ENCODE measurements at regions not wholly inside any gene's neighbourhood (a gene's known extent, or its start where the extent isn't known, plus 50 kb on each side); places are given as distances from the start of the nearest gene placed in this dataset.

DNA sequence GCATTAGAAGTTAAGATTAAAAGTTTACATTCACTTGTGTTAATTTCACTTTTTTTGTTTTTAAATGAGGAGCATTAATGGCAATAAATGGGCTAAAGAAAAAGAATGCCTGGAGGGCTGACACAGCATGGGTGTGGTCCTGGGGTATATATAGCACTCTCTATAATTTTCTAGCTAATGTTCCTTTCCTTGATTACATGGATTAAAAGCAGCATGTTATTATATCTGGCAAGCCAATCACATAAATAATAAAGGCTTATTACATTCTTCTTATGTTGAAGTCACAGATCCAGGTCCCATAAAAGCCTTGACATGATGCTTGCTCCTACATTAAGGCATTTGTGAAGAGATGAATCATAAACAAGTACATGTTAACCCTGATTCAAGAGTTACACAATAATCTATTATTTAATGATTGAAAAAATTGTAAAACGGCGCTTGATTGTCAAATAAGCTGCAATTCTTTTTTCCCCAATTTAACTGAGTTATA lies 91.4 kb downstream of the LYPLAL1 start:
- H3K36me3 ChIP-seq (ENCODE audit: control insufficient read depth, insufficient read depth, low read length) = no peaks in the 10 kb centered on the region
- TF ChIP-seq EZH2 (IDR thresholded peaks at IDR 0.05; ENCODE audit: low read length, missing control alignments) = no peak
- TF ChIP-seq, protein P1, sequence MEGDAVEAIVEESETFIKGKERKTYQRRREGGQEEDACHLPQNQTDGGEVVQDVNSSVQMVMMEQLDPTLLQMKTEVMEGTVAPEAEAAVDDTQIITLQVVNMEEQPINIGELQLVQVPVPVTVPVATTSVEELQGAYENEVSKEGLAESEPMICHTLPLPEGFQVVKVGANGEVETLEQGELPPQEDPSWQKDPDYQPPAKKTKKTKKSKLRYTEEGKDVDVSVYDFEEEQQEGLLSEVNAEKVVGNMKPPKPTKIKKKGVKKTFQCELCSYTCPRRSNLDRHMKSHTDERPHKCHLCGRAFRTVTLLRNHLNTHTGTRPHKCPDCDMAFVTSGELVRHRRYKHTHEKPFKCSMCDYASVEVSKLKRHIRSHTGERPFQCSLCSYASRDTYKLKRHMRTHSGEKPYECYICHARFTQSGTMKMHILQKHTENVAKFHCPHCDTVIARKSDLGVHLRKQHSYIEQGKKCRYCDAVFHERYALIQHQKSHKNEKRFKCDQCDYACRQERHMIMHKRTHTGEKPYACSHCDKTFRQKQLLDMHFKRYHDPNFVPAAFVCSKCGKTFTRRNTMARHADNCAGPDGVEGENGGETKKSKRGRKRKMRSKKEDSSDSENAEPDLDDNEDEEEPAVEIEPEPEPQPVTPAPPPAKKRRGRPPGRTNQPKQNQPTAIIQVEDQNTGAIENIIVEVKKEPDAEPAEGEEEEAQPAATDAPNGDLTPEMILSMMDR (conservative IDR thresholded peaks at IDR 0.05 in 1 of 2, IDR thresholded peaks at IDR 0.05 in 1 of 2; ENCODE audit: low read depth in 1 of 2, low read length in 2 of 2) = no peak
- no peak overlapping the region for H3K4me2 ChIP-seq (ENCODE audit: extremely low read depth, insufficient read depth, low read length)
- peak in 1 of 2 donors; percentile 39 for DNase-seq (ENCODE audit: low read depth in 2 of 2)
- no peaks in the 10 kb centered on the region for H3K9me3 ChIP-seq (ENCODE audit: control insufficient read depth, insufficient read depth, low read depth, low read length)
- H3K79me2 ChIP-seq (ENCODE audit: control insufficient read depth, insufficient read depth, low read length) = no peaks in the 10 kb centered on the region
- no peak overlapping the region for H2AFZ ChIP-seq (ENCODE audit: low read length)
- no peak overlapping the region for H3K9ac ChIP-seq (ENCODE audit: insufficient read depth, low read length)
- H3K27ac ChIP-seq (ENCODE audit: insufficient read depth, low read length) = no peak overlapping the region
- no peaks in the 10 kb centered on the region for H3K4me1 ChIP-seq (ENCODE audit: control insufficient read depth, extremely low read depth, insufficient read depth, low read length)
- H3K27me3 ChIP-seq (ENCODE audit: control insufficient read depth, insufficient read depth, low read length) = no peaks in the 10 kb centered on the region
- no peak overlapping the region for H3K4me3 ChIP-seq (replicated peaks in 1 of 4; ENCODE audit: control extremely low read depth in 1 of 4, insufficient read depth in 1 of 4, low read depth in 3 of 4, low read length in 4 of 4)
- no peaks in the 10 kb centered on the region for H4K20me1 ChIP-seq (ENCODE audit: control insufficient read depth, extremely low read depth, insufficient read depth, low read length)

DNA sequence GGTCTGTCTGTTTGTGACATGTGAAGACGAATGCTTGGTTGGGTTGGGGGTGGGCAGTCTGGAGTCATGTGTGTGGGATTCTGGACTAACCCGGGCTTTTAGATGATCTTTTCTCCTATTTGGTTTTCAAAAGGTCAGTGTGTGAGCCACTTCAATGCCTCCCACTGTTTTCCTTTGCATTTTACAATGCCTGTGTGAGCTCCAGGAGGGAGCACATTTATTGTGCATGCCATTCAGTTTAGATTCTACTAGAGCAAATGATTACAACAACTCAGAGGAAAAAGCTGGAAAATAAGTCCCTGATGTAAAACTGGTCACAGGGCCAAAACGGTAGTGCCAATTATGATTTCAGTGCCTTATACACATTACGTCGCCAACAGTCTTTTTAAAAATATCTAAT lies 90.9 kb downstream of the LYPLAL1 start:
- Histone ChIP-seq H2AFZ (ENCODE audit: low read length) (no peak overlapping the region), H4K20me1 (ENCODE audit: control insufficient read depth, extremely low read depth, insufficient read depth, low read length) (no peaks in the 10 kb centered on the region), H3K9me3 (ENCODE audit: control insufficient read depth, insufficient read depth, low read depth, low read length) (no peaks in the 10 kb centered on the region), H3K4me3 (replicated peaks in 1 of 4; ENCODE audit: control extremely low read depth in 1 of 4, insufficient read depth in 1 of 4, low read depth in 3 of 4, low read length in 4 of 4) (no peak overlapping the region), H3K36me3 (ENCODE audit: control insufficient read depth, insufficient read depth, low read length) (no peaks in the 10 kb centered on the region), H3K4me2 (ENCODE audit: extremely low read depth, insufficient read depth, low read length) (no peak overlapping the region), H3K9ac (ENCODE audit: insufficient read depth, low read length) (no peak overlapping the region), H3K27me3 (ENCODE audit: control insufficient read depth, insufficient read depth, low read length) (no peaks in the 10 kb centered on the region), H3K4me1 (ENCODE audit: control insufficient read depth, extremely low read depth, insufficient read depth, low read length) (no peaks in the 10 kb centered on the region), H3K27ac (ENCODE audit: insufficient read depth, low read length) (no peak overlapping the region), H3K79me2 (ENCODE audit: control insufficient read depth, insufficient read depth, low read length) (no peaks in the 10 kb centered on the region)
- no peak for TF ChIP-seq EZH2 (IDR thresholded peaks at IDR 0.05; ENCODE audit: low read length, missing control alignments)
- TF ChIP-seq, protein P1 (conservative IDR thresholded peaks at IDR 0.05 in 1 of 2, IDR thresholded peaks at IDR 0.05 in 1 of 2; ENCODE audit: low read depth in 1 of 2, low read length in 2 of 2) = no peak
- peak in 1 of 2 donors; percentile 59 for DNase-seq (ENCODE audit: low read depth in 2 of 2)
